HG02885 (cell line): ENCODE measurements at regions not wholly inside any gene's neighbourhood (a gene's known extent, or its start where the extent isn't known, plus 50 kb on each side); places are given as distances from the start of the nearest gene placed in this dataset.

Experiments
- ATAC-seq: cut with Tn5 transposase; IDR thresholded peaks from one replicate; pipeline ENCODE4 v1.9.1; 2021; ENCODE audit warnings: mild to moderate bottlenecking; ENCODE audit not compliant: unreplicated experiment, poor library complexity

- ATAC-seq: no peak
Observed at GRCh38 chr6:166877906-166878305, 78.4 kb downstream of the RNASET2 start.

- ATAC-seq: no peak
Observed at GRCh38 chr6:166877349-166877748, 79.0 kb downstream of the RNASET2 start.

DNA sequence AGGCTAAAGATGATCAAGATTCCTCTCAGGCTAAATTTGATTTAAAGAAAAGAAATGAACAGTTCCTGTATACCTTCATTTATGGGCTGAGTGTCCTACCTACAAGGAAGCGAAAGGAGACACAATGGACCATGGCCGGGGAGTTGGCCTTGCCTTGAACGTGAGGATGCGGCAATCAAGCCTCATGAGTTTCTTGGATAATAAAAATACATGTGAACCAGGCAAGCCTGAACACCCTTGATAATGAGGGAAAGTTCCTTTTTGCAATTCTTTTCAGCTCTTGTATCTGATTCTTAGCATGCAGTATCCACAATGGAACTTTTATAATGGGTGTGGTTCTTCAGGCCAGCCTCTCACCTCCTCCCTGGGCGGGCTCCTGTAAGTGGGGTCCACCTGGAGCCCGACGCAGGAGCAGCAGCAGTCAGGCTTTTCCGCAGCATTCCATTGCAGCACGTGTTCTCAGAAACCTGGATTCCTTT is 83.8 kb downstream of the RNASET2 start:
- ATAC-seq: no peak

GRCh38 chr6:166870602-166871208 is 85.6 kb downstream of the RNASET2 start:
- ATAC-seq: no peak

DNA sequence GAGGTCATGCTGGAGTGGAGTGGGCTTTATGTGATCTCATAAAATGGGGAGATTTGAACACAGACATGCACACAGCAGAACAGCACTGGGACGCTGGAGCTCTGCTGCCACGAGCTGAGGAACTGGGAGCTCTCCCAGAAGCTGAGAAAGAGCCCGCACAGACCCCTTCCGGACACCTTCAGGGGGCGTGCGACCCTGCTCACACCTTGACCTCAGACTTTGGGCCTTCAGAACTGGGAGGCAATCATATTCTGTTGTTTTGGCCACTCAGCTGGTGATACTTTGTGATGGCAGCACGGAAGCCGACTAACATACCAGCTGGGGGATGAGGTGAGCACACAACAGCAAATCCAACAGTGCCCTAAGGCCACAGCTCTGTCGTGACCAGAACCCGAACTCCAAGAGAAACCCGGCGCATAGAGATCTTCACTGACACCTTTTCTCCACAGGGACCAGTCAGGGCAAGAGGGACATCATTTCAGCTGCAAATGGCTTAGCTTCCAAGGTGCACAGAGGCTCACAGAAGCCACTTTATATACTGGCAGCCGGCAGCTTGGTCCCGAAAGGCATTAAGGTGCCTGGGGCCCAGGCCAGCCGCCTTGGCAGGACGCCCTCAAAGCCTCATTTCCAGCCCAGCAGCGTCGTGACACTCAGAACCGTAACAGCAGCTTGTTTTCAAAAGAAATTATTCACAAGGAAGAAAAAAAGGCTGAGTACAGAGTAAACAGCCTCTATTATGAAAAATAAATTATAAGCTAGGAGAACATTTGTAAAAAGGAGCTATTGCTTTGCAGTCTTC is 89.3 kb downstream of the RNASET2 start:
- ATAC-seq: no peak

DNA sequence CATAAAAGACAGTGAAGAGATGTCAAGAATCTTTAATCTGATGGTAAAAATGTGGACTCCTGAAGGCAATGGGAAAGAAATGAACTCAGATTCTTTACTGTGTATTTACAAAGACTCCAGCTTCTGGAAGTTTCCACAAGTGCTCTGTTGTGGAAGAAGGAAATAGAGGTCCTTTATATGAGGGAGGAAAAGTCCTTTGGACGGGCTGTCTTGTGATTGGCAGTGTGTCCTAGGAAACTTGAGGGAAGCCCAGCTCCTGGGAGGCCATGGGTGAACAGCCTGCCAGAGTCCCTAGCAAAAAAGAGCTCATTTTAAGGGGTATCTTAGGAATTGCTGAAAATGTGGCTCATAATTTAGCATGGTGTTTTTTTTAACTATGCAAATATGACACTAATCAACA is 92.0 kb downstream of the RNASET2 start:
- ATAC-seq: no peak

DNA sequence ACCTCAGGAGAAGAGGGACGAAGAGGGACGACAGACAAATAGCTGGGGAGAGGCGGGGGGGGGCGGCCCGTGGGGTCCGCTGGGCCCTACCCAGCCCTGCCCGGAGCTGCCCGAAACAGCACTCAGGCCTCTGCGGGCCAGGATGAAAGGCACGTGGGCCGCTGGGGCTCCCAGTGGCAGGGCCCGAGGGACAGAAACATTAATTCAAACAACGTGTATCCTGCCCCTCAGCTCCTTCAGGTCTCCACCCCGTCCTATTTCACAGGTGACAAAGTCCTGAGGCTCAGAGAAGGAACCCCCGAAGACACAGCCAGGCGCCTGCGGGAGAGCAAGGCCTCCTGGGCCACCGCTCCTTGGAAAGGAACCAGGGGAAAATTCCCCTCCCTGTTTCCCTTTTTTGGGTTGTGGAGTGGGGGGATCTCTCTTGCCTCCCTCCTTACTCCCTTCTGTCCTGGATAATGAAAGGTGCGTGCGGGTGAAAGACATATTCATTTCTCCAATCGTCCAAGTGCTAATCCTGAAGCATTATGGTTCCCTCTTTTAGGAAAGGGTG is 93.3 kb downstream of the RNASET2 start:
- peak; percentile 58 for ATAC-seq

- ATAC-seq: peak; percentile 63
Observed at GRCh38 chr6:166862287-166862977, 93.9 kb downstream of the RNASET2 start.

DNA sequence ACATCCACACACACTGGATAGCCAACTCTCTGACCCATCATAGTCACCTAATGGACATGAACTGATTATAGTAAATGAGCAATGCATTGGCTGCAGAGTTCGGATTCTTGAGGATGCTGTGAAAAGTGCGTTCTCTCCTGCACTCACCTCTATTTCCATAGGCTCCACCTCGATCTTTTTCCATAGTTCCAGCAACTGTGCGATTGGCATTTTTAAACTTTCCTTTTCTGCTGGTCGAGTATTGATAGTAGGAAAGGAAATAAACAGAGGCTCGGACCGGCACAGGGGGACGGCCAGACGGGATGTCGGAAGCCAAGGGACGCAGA is 94.4 kb downstream of the RNASET2 start:
- no peak for ATAC-seq

DNA sequence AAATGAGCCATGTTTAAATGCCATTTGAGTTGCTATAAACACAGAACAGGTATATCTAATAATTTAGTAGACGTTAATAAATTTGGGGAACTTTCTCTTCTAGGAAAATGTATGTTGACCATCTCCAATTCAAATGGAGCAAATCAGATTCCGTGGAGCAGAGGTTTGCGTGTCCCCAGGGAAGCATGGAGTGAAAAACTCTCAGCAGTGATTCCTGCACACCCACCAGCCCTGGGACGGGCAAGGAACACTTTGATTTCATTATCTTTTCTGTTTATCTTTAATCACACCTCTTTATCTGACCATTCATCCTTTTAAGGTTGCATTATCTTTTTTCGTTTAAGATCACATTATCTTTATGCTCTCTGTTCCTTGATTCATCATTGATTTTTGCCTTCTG is 95.0 kb downstream of the RNASET2 start:
- ATAC-seq: no peak

DNA sequence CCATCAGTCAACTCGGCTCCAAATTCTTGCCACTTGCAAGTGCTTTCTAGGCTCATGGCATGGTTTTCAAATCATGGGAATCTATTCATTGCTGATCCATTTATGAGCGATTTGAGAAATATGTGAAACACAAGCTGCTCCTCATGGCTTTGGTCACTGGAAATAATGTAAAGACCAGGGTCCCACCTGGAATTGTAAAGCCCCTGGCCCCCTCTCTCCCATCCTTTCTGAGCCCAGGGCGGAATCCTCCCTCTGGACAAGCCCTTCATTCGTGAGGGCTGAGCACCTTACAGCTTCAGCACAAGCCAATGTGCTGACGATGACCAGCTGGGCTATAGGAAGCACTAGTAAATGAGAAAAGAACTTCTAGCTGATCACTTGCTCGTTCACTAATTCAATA is 96.0 kb downstream of the RNASET2 start:
- ATAC-seq: no peak

- no peak for ATAC-seq
Observed at GRCh38 chr6:166855416-166855815, 100.9 kb downstream of the RNASET2 start.

GRCh38 chr6:166853371-166854325 is 102.7 kb downstream of the RNASET2 start:
- ATAC-seq: no peak

GRCh38 chr6:166852451-166852975 is 103.8 kb downstream of the RNASET2 start:
- ATAC-seq: no peak

- ATAC-seq: no peak
Observed at GRCh38 chr6:166851911-166852310, 104.4 kb downstream of the RNASET2 start.

DNA sequence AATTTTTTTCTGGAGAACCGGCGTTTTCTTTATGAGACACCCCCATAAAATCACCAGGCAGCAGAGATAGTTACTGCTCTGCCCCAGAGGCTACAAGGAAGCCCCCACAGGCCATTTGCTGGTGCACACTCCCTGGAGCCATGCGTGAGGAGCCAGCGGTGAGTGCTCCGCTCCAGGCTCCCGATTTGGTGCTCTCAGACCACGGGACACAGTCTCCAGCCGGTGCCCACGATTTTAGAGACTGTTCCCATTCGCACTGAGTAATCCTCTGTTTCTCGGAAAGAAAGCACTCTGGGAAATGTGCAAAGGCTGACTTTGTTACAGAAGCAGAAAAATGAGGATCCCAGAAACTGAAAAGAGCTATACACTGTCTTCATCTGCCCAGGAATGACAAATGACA is 104.9 kb downstream of the RNASET2 start:
- ATAC-seq: no peak

- no peak for ATAC-seq
Observed at GRCh38 chr6:166850677-166851076, 105.7 kb downstream of the RNASET2 start.

GRCh38 chr6:166849749-166850183 is 106.6 kb downstream of the RNASET2 start:
- ATAC-seq: peak; percentile 56

DNA sequence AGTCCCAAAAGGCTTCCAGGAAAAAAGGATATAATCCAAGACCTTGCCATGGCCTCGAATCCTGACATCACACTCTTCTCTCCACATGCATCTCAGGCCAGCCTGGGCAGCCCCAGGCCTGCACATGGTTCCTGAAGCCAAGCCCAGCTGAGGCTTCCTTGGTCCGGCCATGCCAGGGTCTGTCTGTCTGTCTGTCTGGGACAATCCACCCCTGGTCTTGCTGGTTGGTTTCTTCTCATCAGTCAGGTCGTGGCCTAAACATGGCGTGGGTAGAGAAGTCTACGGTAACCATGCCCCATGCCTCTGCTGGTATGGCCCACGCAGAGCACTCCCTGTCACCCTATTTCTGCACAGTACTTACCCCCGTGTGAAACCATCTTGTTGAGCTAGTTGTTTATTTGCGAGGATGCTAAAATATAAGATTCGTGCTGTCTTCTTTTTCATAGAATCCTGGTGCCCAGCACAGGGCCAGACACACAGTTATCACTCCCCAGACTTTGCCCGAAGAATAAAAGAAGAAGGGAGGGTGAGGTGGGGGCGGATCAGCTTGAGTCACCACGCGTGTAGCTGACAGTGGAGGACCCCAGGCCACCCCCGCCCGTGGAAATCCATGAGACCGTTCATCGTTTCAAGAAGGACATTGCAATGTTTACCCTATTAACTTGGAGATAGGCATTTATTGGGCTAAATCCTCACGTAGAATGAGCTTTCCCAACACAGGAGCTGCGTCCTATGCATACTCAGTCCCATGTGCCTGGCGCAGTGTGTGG is 107.2 kb downstream of the RNASET2 start:
- no peak for ATAC-seq
